ENCODE measurements at regions not wholly inside any gene's neighbourhood (a gene's known extent, or its start where the extent isn't known, plus 50 kb on each side); places are given as distances from the start of the nearest gene placed in this dataset.

GRCh38 chr2:234426616-234427015, 70.3 kb downstream of the ARL4C start:
- TF ChIP-seq CTCF (IDR thresholded peaks at IDR 0.05) (no peak), POLR2A (IDR thresholded peaks at IDR 0.05) (no peak)

All from transverse colon (tissue), 3 donors.